Right cardiac atrium (tissue), 5 donors: ENCODE measurements at regions not wholly inside any gene's neighbourhood (a gene's known extent, or its start where the extent isn't known, plus 50 kb on each side); places are given as distances from the start of the nearest gene placed in this dataset.

Source experiments
- ATAC-seq, 2 donors: fragments of 200-7000 bp; cut with Tn5 transposase; one replicate each; pipeline versions ENCODE4 v1.8.0 to v1.9.1; 2020; ENCODE audit warnings: moderate library complexity in 2 of 2, mild to moderate bottlenecking in 1 of 2
- DNase-seq, 3 donors: peaks; one replicate each; pipeline ENCODE4 v3.0.0-alpha.2; 2020
- H3K27ac ChIP-seq: one replicate; pipeline ENCODE4 v1.5.1; 2013; ENCODE audit warnings: mild to moderate bottlenecking, low read length, control low read depth, moderate library complexity
- H3K27me3 ChIP-seq: one replicate; pipeline ENCODE4 v1.6.1; 2013; ENCODE audit not compliant: control insufficient read depth, insufficient read depth
- H3K4me1 ChIP-seq: one replicate; pipeline ENCODE4 v1.6.1; 2013; ENCODE audit warnings: low read length; ENCODE audit not compliant: control insufficient read depth, insufficient read depth
- H3K4me3 ChIP-seq: one replicate; pipeline ENCODE4 v1.5.1; 2013; ENCODE audit warnings: low read length, control low read depth
- H3K9me3 ChIP-seq: one replicate; pipeline ENCODE4 v1.6.1; 2013; ENCODE audit warnings: low read length; ENCODE audit not compliant: control insufficient read depth
- WGBS: extraction: QIAGEN DNeasy Blood & Tissue Kit; methylation state at CpG from one replicate; pipeline ENCODE4 v1.1.7; 2013; 5-methylcytosine and 5-hydroxymethylcytosine counted together
- intact Hi-C, 4 donors: fragments of 100-400 bp; cut with DNase I; formaldehyde crosslinking; loops; one replicate each; pipeline versions ENCODE4 v1.11.0 to v1.14.0; 2022 to 2023
- donor health status: healthy with polysubstance abuse.
- donor health status: DM: no; HTN: yes; CAD: no.
- donor health status: DM: no; HTN: no; CAD: no.
- donor health status: DM: no; HTN: yes; CAD: no; lungs with severe emphysema.
- donor health status: DM: yes; HTN: yes; CAD: no.

- no peaks in the 10 kb centered on the region for H3K9me3 ChIP-seq
- WGBS: 35% methylated on average over 20 of the region's 20 CpGs
- no peaks in the 10 kb centered on the region for H3K27me3 ChIP-seq
- peaks cover 7% of the 10 kb centered on the region for H3K4me1 ChIP-seq
- H3K27ac ChIP-seq: peak overlapping the region; percentile 98
- peak; percentile 42 to 87 (median 86) for DNase-seq
- peak; percentile 62 to 73 for ATAC-seq
- no peak overlapping the region for H3K4me3 ChIP-seq
- intact Hi-C loops: no loop called here
Measured at GRCh38 chr15:31235311-31236183, 91.1 kb upstream of the KLF13 start.

- peak; percentile 92 to 96 for ATAC-seq
- Histone ChIP-seq H3K4me3 (no peak overlapping the region), H3K4me1 (peaks cover 7% of the 10 kb centered on the region), H3K27ac (peak overlapping the region; percentile 94), H3K9me3 (no peaks in the 10 kb centered on the region), H3K27me3 (no peaks in the 10 kb centered on the region)
- intact Hi-C loops: no loop called here
- peak; percentile 78 to 88 (median 86) for DNase-seq
- 10% methylated on average over 19 of the region's 19 CpGs for WGBS
Measured at GRCh38 chr15:31236184-31237042, 90.2 kb upstream of the KLF13 start.

GRCh38 chr15:31237043-31237324 is 89.7 kb upstream of the KLF13 start:
- intact Hi-C loops: no loop called here
- H3K27ac ChIP-seq: peak overlapping the region; percentile 94
- H3K9me3 ChIP-seq: no peaks in the 10 kb centered on the region
- H3K4me1 ChIP-seq: peaks cover 7% of the 10 kb centered on the region
- ATAC-seq (no peak), DNase-seq (peak in 1 of 3 donors; percentile 24)
- no peak overlapping the region for H3K4me3 ChIP-seq
- H3K27me3 ChIP-seq: no peaks in the 10 kb centered on the region
- 67% methylated on average over 3 of the region's 3 CpGs for WGBS

DNA sequence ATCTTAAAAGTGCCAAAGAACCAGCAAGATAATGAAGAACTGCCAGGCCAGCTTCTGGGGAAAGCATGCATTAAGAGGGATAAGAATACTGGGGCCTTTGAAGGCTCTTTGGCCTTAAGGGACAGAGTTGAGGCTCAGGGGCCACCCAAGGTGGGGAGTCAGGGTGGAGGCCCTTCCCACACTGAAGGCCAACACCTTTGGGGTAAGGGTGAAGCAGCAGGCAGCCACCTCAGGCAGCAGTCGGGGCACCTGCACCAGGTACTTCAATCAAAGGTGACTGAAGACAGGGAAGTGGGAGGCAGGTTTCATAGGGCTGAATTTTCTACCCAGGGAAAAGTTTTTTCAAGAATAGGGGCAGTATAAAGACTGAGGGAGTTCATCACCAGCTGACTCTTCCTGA is 87.7 kb upstream of the KLF13 start:
- ATAC-seq (no peak), DNase-seq (peak in 1 of 3 donors; percentile 4)
- 60% methylated on average over 1 of the region's 1 CpG for WGBS
- no peaks in the 10 kb centered on the region for H3K9me3 ChIP-seq
- no peaks in the 10 kb centered on the region for H3K27me3 ChIP-seq
- H3K4me3 ChIP-seq: no peak overlapping the region
- peaks cover 7% of the 10 kb centered on the region for H3K4me1 ChIP-seq
- intact Hi-C loops: no loop called here
- no peak overlapping the region for H3K27ac ChIP-seq

DNA sequence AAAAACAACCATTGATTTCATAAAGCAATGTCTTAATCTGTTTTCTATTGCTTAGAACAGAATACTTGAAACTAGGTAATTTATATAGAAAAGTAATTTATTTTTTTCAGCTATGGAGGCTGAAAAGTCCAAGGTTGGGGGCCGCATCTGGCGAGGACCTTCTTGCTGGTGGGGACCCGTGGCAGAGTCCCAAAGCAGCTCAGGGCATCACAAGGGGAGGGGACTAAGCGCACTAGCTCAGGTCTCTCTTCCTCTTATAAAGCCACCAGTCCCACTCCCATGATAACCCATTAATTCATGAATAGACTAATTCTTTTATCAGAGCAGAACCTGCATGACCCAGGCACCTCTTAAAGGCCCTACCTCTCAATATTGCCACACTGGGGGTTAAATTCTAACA is 87.2 kb upstream of the KLF13 start:
- intact Hi-C loops: no loop called here
- 70% methylated on average over 4 of the region's 4 CpGs for WGBS
- Histone ChIP-seq H3K4me3 (no peak overlapping the region), H3K4me1 (peaks cover 7% of the 10 kb centered on the region), H3K27ac (no peak overlapping the region), H3K9me3 (no peaks in the 10 kb centered on the region), H3K27me3 (no peaks in the 10 kb centered on the region)
- DNase-seq: peak in 1 of 3 donors; percentile 1
- ATAC-seq: no peak

GRCh38 chr15:31241888-31242522 is 84.6 kb upstream of the KLF13 start:
- 86% methylated on average over 8 of the region's 8 CpGs for WGBS
- ATAC-seq: no peak
- Histone ChIP-seq H3K9me3 (no peaks in the 10 kb centered on the region), H3K4me3 (no peak overlapping the region), H3K27me3 (no peaks in the 10 kb centered on the region), H3K4me1 (peaks cover 1% of the 10 kb centered on the region), H3K27ac (no peak overlapping the region)
- DNase-seq: peak in 1 of 3 donors; percentile 2
- intact Hi-C loops: no loop called here

DNA sequence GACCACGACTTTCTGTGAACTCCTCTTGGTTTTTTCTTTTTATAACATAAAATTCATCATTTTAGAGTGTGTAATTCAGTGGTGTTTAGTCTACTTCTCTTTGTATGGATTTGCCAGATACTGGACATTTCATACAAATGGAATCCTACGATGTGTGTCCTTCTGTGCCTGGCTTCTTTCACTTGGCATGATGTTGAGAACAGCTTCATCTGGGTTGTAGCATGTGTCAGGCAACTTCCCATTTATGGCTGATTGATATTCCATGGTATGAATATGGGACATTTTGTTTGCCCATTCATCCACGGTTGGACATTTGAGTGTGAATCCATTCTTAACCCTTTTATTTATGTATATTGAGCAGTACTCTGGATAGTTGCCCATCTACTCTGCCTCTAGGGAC is 82.7 kb upstream of the KLF13 start:
- no peak for ATAC-seq
- 76% methylated on average over 3 of the region's 3 CpGs for WGBS
- Histone ChIP-seq H3K4me1 (no peaks in the 10 kb centered on the region), H3K9me3 (no peaks in the 10 kb centered on the region), H3K27ac (no peak overlapping the region), H3K4me3 (no peak overlapping the region), H3K27me3 (no peaks in the 10 kb centered on the region)
- DNase-seq: no peak
- intact Hi-C loops: no loop called here

GRCh38 chr15:31245135-31245689 is 81.4 kb upstream of the KLF13 start:
- Histone ChIP-seq H3K4me3 (no peak overlapping the region), H3K9me3 (no peaks in the 10 kb centered on the region), H3K4me1 (no peaks in the 10 kb centered on the region), H3K27me3 (no peaks in the 10 kb centered on the region), H3K27ac (no peak overlapping the region)
- no peak for ATAC-seq
- intact Hi-C loops: no loop called here
- 91% methylated on average over 4 of the region's 4 CpGs for WGBS
- peak in 1 of 3 donors; percentile 19 for DNase-seq

DNA sequence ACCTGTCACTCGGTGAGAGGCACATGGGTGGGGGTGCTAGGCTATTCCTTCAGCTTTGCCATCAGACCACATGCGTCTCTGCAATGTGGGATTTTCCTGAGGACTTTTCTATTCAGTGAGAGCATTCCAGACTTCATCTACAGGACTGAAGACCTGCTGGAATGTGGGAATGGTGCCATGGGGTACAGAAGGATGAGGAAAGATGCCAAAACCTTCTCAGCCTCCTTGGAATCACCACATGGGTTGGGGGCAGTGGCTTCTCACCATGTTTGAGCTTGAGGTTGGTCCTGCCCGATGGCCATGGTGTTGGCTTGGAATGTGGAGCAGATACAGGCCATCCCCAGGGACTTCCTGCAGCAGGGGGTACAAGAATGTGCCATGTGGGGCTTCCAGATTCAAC is 80.9 kb upstream of the KLF13 start:
- intact Hi-C loops: no loop called here
- Histone ChIP-seq H3K27me3 (no peaks in the 10 kb centered on the region), H3K4me3 (no peak overlapping the region), H3K4me1 (no peaks in the 10 kb centered on the region), H3K27ac (no peak overlapping the region), H3K9me3 (no peaks in the 10 kb centered on the region)
- peak in 1 of 3 donors; percentile 1 for DNase-seq
- 81% methylated on average over 3 of the region's 3 CpGs for WGBS
- no peak for ATAC-seq

GRCh38 chr15:31247404-31247803 is 79.2 kb upstream of the KLF13 start:
- no peak overlapping the region for H3K27ac ChIP-seq
- no peaks in the 10 kb centered on the region for H3K9me3 ChIP-seq
- intact Hi-C loops: no loop called here
- peak in 1 of 3 donors; percentile 23 for DNase-seq
- no peak for ATAC-seq
- no peaks in the 10 kb centered on the region for H3K4me1 ChIP-seq
- 88% methylated on average over 13 of the region's 13 CpGs for WGBS
- no peak overlapping the region for H3K4me3 ChIP-seq
- H3K27me3 ChIP-seq: no peaks in the 10 kb centered on the region

GRCh38 chr15:31248263-31248662 is 78.4 kb upstream of the KLF13 start:
- ATAC-seq: no peak
- Histone ChIP-seq H3K4me1 (no peaks in the 10 kb centered on the region), H3K4me3 (no peak overlapping the region), H3K9me3 (no peaks in the 10 kb centered on the region), H3K27me3 (no peaks in the 10 kb centered on the region), H3K27ac (no peak overlapping the region)
- intact Hi-C loops: no loop called here
- peak in 1 of 3 donors; percentile 5 for DNase-seq
- WGBS: 78% methylated on average over 5 of the region's 5 CpGs
